Skin epidermis (tissue), 12 donors: ENCODE measurements at regions not wholly inside any gene's neighbourhood (a gene's known extent, or its start where the extent isn't known, plus 50 kb on each side); places are given as distances from the start of the nearest gene placed in this dataset.
"Not testable (repeated sequence)": the region's sequence is repeated elsewhere in the genome, so short reads cannot be mapped to it uniquely, and the experiment has no call there.

ENCODE experiments used
- H3K27ac ChIP-seq, 21 experiments: fragments of 200-600 bp; sonication (generic) in 11 of 21; one replicate each; pipeline ENCODE4 v1.5.0; 2020; ENCODE audit warnings: mild to moderate bottlenecking in 3 of 21, inconsistent platforms in 2 of 21, moderate library complexity in 2 of 21
- H3K4me3 ChIP-seq, 7 experiments: fragments of 200-600 bp; sonication (generic) in 2 of 7; one replicate each; pipeline ENCODE4 v1.5.0; 2020; ENCODE audit warnings: inconsistent platforms in 2 of 7, mild to moderate bottlenecking in 2 of 7, moderate library complexity in 1 of 7

GRCh38 chr6:144659202-144660182 lies 374.4 kb downstream of the UTRN start:
- H3K27ac ChIP-seq = peak overlapping the region in 10 of 21 experiments; percentile 9 to 73 (median 24)
- H3K4me3 ChIP-seq = peak overlapping the region in 3 of 7 experiments; percentile 0 to 29 (median 7)

GRCh38 chr6:144660561-144661115 lies 375.5 kb downstream of the UTRN start:
- Histone ChIP-seq H3K4me3 (peak overlapping the region in 4 of 7 experiments; percentile 0 to 29 (median 8)), H3K27ac (peak overlapping the region in 4 of 21 experiments; percentile 7 to 73 (median 34))

- peak overlapping the region in 4 of 21 experiments; percentile 7 to 73 (median 34) for H3K27ac ChIP-seq
- H3K4me3 ChIP-seq = peak overlapping the region in 4 of 7 experiments; percentile 0 to 29 (median 8)
Measured at GRCh38 chr6:144661116-144661806, 376.1 kb downstream of the UTRN start.

- peak overlapping the region in 1 of 7 experiments; percentile 1 for H3K4me3 ChIP-seq
- H3K27ac ChIP-seq = peak overlapping the region in 2 of 21 experiments; percentile 8 to 30
Measured at GRCh38 chr6:144662812-144663365, 377.8 kb downstream of the UTRN start.

- Histone ChIP-seq H3K4me3 (no peak overlapping the region), H3K27ac (no peak overlapping the region)
Measured at GRCh38 chr6:144664281-144664680, 379.1 kb downstream of the UTRN start.

GRCh38 chr6:144664947-144665346 lies 379.8 kb downstream of the UTRN start:
- H3K4me3 ChIP-seq = no peak overlapping the region
- no peak overlapping the region for H3K27ac ChIP-seq

GRCh38 chr6:144665932-144666450 lies 380.9 kb downstream of the UTRN start:
- peak overlapping the region in 1 of 21 experiments; percentile 31 for H3K27ac ChIP-seq
- H3K4me3 ChIP-seq = no peak overlapping the region

- Histone ChIP-seq H3K27ac (peak overlapping the region in 1 of 21 experiments; percentile 2), H3K4me3 (no peak overlapping the region)
Measured at GRCh38 chr6:144666781-144667180, 381.6 kb downstream of the UTRN start.

- Histone ChIP-seq H3K4me3 (no peak overlapping the region), H3K27ac (peak overlapping the region in 1 of 21 experiments; percentile 2)
Measured at GRCh38 chr6:144667532-144668503, 382.7 kb downstream of the UTRN start.

GRCh38 chr6:144670259-144670658 lies 385.1 kb downstream of the UTRN start:
- H3K4me3 ChIP-seq, H3K27ac ChIP-seq: not testable (repeated sequence)

GRCh38 chr6:144673807-144674206 lies 388.7 kb downstream of the UTRN start:
- H3K27ac ChIP-seq = no peak overlapping the region
- H3K4me3 ChIP-seq = no peak overlapping the region

- no peak overlapping the region for H3K27ac ChIP-seq
Measured at GRCh38 chr6:144675231-144675861, 390.2 kb downstream of the UTRN start.

GRCh38 chr6:144676310-144676709 lies 391.2 kb downstream of the UTRN start:
- not testable (repeated sequence) for H3K27ac ChIP-seq, H3K4me3 ChIP-seq

More at GRCh38 chr6:144675231-144675861, 390.2 kb downstream of the UTRN start:
- no peak overlapping the region for H3K4me3 ChIP-seq

GRCh38 chr6:144677263-144677662 lies 392.1 kb downstream of the UTRN start:
- H3K27ac ChIP-seq, H3K4me3 ChIP-seq: not testable (repeated sequence)

- no peak overlapping the region for H3K4me3 ChIP-seq
- H3K27ac ChIP-seq = peak overlapping the region in 1 of 21 experiments; percentile 7
Measured at GRCh38 chr6:144678844-144679243, 393.7 kb downstream of the UTRN start.

- Histone ChIP-seq H3K4me3 (no peak overlapping the region), H3K27ac (no peak overlapping the region)
Measured at GRCh38 chr6:144681334-144681733, 396.2 kb downstream of the UTRN start.

- Histone ChIP-seq H3K4me3 (no peak overlapping the region), H3K27ac (no peak overlapping the region)
Measured at GRCh38 chr6:144683216-144684070, 398.3 kb downstream of the UTRN start.
